Mucosa of descending colon (tissue), 3 donors: ENCODE measurements at regions not wholly inside any gene's neighbourhood (a gene's known extent, or its start where the extent isn't known, plus 50 kb on each side); places are given as distances from the start of the nearest gene placed in this dataset.

Experiments
- ATAC-seq: fragments of 200-7000 bp; cut with Tn5 transposase; one replicate; pipeline ENCODE4 v1.9.1; 2020; ENCODE audit warnings: mild to moderate bottlenecking, moderate library complexity
- DNase-seq, 3 donors: peaks; one replicate each; pipeline ENCODE4 v3.0.0-alpha.2; 2020
- H3K36me3 ChIP-seq: fragments of 200-600 bp; one replicate; pipeline ENCODE4 v1.8.0; 2021; ENCODE audit warnings: low read depth, mild to moderate bottlenecking
- H3K4me1 ChIP-seq: fragments of 200-600 bp; one replicate; pipeline ENCODE4 v1.8.0; 2021; ENCODE audit warnings: low read depth, mild to moderate bottlenecking
- H3K4me3 ChIP-seq: fragments of 200-600 bp; one replicate; pipeline ENCODE4 v1.8.0; 2021; ENCODE audit warnings: mild to moderate bottlenecking
- H3K9me3 ChIP-seq: fragments of 200-600 bp; one replicate; pipeline ENCODE4 v1.8.0; 2021; ENCODE audit warnings: mild to moderate bottlenecking
- intact Hi-C, 2 donors: fragments of 100-400 bp; cut with DNase I in 1 of 2; cut with micrococcal nuclease in 1 of 2; formaldehyde crosslinking; loops; one replicate each; pipeline versions ENCODE4 v1.11.0 to v1.11.1; 2022; cut with DNase I, micrococcal nuclease
- TF ChIP-seq, protein P1 (sequence below): fragments of 200-600 bp; IDR thresholded peaks from one replicate; pipeline ENCODE4 v1.8.0; 2022; ENCODE audit warnings: antibody characterized with exemption, mild to moderate bottlenecking
- donor health status: DM: no; HTN: no; CAD: no; lungs with moderate emphysema.
- donor health status: DM: no; HTN: no; CAD: no.
- donor health status: DM: no; HTN: yes; CAD: no.

DNA sequence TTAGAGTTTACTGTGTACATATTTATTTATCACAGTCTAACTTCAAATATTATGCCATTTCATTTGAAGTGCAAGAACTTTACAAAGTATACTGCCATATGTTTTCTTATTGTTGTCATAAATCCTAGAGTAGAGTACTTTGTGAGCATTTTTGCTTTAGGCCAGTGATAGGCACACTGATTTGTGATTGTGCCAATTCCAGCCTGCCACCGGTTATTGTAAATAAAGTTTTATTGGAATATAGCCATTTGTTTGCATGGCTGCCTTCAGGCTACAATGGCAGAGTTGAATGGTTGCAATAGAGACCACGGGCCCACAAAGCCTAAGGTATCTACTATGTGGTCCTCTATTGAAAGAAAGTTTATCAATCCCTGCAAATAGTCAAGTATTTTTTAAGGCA is 175.8 kb upstream of the GALNT2 start:
- Histone ChIP-seq H3K9me3 (no peaks in the 10 kb centered on the region), H3K4me3 (no peak overlapping the region), H3K4me1 (no peaks in the 10 kb centered on the region), H3K36me3 (no peaks in the 10 kb centered on the region)
- TF ChIP-seq, protein P1, sequence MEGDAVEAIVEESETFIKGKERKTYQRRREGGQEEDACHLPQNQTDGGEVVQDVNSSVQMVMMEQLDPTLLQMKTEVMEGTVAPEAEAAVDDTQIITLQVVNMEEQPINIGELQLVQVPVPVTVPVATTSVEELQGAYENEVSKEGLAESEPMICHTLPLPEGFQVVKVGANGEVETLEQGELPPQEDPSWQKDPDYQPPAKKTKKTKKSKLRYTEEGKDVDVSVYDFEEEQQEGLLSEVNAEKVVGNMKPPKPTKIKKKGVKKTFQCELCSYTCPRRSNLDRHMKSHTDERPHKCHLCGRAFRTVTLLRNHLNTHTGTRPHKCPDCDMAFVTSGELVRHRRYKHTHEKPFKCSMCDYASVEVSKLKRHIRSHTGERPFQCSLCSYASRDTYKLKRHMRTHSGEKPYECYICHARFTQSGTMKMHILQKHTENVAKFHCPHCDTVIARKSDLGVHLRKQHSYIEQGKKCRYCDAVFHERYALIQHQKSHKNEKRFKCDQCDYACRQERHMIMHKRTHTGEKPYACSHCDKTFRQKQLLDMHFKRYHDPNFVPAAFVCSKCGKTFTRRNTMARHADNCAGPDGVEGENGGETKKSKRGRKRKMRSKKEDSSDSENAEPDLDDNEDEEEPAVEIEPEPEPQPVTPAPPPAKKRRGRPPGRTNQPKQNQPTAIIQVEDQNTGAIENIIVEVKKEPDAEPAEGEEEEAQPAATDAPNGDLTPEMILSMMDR = no peak
- ATAC-seq (no peak), DNase-seq (no peak)
- intact Hi-C loops = no loop called here

DNA sequence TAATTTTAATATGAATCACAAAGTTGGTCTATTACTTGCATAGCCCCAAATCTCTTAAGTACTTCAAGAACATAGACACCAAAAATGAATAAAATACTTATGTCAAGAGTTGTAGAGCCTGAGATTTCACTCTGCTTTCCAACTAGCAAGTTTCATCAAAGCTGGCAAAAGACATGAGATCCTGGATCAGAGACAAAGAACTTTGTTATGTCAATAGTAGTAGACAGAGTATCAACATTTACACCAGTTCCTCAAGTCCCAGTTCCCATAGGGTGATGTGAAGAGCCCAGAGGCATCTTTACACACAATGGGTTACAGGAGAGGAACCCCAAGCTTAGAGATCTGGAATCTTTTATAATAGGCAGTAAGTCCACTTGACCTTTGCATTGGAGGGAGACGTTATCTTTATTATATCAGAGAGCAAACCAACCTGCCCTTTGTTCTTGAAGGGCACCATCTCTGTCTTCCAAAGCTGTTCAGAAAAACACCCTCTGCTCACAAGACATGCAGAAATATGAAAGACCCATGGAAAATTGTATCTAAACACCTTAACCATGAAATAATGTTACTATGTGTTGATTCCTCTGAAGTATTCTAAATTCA is 174.4 kb upstream of the GALNT2 start:
- Histone ChIP-seq H3K36me3 (no peaks in the 10 kb centered on the region), H3K4me1 (no peaks in the 10 kb centered on the region), H3K9me3 (no peaks in the 10 kb centered on the region), H3K4me3 (no peak overlapping the region)
- ATAC-seq = peak; percentile 67
- DNase-seq = no peak
- TF ChIP-seq, protein P1 = no peak
- intact Hi-C loops = no loop called here

DNA sequence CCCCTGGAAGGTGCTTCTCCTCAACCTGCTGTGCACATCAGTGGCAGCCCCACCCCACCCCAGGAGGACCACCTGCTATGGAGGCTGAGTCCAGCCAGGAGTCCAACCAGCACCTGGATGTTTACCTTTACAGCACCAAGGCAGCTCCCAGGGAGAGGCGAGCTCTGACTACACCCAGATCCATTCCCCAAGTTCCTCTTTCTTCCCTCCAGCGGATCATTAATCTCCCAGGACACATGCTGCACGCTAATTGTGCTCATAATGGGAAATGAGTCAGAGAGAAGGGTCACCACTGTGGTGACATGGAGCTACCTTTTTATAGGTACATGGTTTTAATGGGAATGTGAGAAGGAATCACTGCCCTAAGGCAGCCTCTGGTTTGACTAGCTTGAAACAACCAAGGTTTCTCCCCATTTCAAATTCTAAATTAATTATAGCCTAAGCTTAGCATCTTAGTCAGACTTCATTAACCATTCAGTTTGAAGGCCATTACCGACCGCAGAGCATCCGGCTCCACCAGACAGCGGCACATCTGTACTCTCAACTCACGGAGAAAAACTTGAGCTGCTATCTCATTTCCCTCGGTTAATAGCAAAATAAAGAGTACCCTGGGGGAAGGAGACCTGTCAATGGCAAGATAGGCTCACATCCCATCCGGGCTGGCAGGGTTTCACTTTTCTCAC is 173.1 kb upstream of the GALNT2 start:
- Histone ChIP-seq H3K4me1 (no peaks in the 10 kb centered on the region), H3K36me3 (no peaks in the 10 kb centered on the region), H3K4me3 (no peak overlapping the region), H3K9me3 (no peaks in the 10 kb centered on the region)
- intact Hi-C loops = no loop called here
- ATAC-seq (peak; percentile 72), DNase-seq (peak in 2 of 3 donors; percentile 5 to 28)
- TF ChIP-seq, protein P1 = no peak

DNA sequence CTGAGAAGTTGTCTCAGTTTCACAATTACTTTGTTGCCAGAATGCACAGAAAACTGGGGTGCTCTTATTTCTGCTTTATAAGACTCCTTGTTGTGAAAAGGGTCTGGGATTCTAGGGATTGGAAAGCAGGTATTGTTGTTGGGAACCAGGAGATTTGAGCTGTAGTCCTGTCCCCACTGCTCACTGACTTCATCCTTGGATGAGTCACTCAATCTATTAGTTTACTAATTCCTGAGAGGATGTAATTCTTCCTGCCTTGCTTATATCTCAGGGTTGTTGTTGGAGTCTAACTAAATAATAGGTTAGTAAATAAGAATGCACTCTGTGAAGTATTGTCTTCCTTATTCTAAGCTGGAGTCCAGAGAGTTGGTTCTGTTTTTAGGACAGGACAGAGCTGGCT is 172.5 kb upstream of the GALNT2 start:
- Histone ChIP-seq H3K36me3 (no peaks in the 10 kb centered on the region), H3K4me3 (no peak overlapping the region), H3K9me3 (no peaks in the 10 kb centered on the region), H3K4me1 (no peaks in the 10 kb centered on the region)
- intact Hi-C loops = no loop called here
- ATAC-seq (no peak), DNase-seq (no peak)
- TF ChIP-seq, protein P1 = no peak

DNA sequence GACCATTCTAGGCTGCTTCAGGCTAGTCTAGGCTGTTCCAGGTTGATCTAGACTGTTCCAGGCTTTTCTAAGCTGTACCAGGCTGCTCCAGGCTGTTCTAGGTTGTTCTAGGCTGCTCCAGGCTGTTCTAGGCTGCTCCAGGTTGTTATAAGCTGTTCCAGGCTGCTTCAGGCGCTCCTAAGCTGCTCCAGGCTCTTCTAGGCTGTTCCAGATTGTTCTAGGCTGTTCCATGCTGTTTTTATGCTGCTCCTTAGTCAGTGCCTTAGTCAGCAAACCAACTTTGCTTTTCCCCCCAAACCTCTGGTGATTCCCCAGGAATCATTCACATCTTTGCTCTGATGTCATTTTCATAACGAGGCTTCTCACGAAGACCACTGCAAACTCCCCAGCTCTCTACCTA is 171.4 kb upstream of the GALNT2 start:
- H3K4me1 ChIP-seq = no peaks in the 10 kb centered on the region
- intact Hi-C loops = no loop called here
- DNase-seq (no peak), ATAC-seq (no peak)
- H3K36me3 ChIP-seq = no peaks in the 10 kb centered on the region
- no peaks in the 10 kb centered on the region for H3K9me3 ChIP-seq
- TF ChIP-seq, protein P1 = no peak
- H3K4me3 ChIP-seq = no peak overlapping the region
